Neuron (in vitro differentiated cells): ENCODE measurements at regions not wholly inside any gene's neighbourhood (a gene's known extent, or its start where the extent isn't known, plus 50 kb on each side); places are given as distances from the start of the nearest gene placed in this dataset.

Source experiments
- H2AFZ ChIP-seq: one replicate; pipeline ENCODE4 v1.6.1; 2013; ENCODE audit warnings: low read depth, mild to moderate bottlenecking, inconsistent platforms, low read length, moderate library complexity
- H3K27me3 ChIP-seq: one replicate; pipeline ENCODE4 v1.6.1; 2013; ENCODE audit warnings: low read length; ENCODE audit not compliant: insufficient read depth
- H3K36me3 ChIP-seq: one replicate; pipeline ENCODE4 v1.6.1; 2013; ENCODE audit warnings: low read length; ENCODE audit not compliant: insufficient read depth
- H3K4me1 ChIP-seq: one replicate; pipeline ENCODE4 v1.6.1; 2013; ENCODE audit warnings: low read length; ENCODE audit not compliant: insufficient read depth
- H3K4me3 ChIP-seq: 2 replicates; pipeline ENCODE4 v1.5.1; 2013; ENCODE audit warnings: mild to moderate bottlenecking, low read length, moderate library complexity
- H3K9me3 ChIP-seq: one replicate; pipeline ENCODE4 v1.6.1; 2013; ENCODE audit warnings: low read length

GRCh38 chr2:22301228-22301627, 1083.8 kb upstream of the KLHL29 start:
- Histone ChIP-seq H3K4me1 (no peaks in the 10 kb centered on the region), H3K27me3 (no peaks in the 10 kb centered on the region), H3K36me3 (no peaks in the 10 kb centered on the region), H2AFZ (no peak overlapping the region), H3K9me3 (no peaks in the 10 kb centered on the region), H3K4me3 (no peak overlapping the region)

GRCh38 chr2:22326250-22326649, 1058.7 kb upstream of the KLHL29 start:
- Histone ChIP-seq H2AFZ (no peak overlapping the region), H3K36me3 (no peaks in the 10 kb centered on the region)

GRCh38 chr2:22329211-22330154, 1055.5 kb upstream of the KLHL29 start:
- Histone ChIP-seq H3K4me1 (no peaks in the 10 kb centered on the region), H3K4me3 (no peak overlapping the region), H3K36me3 (no peaks in the 10 kb centered on the region), H3K9me3 (no peaks in the 10 kb centered on the region), H2AFZ (no peak overlapping the region), H3K27me3 (no peaks in the 10 kb centered on the region)

More at GRCh38 chr2:22326250-22326649, 1058.7 kb upstream of the KLHL29 start:
- Histone ChIP-seq H3K4me3 (no peak overlapping the region), H3K9me3 (no peaks in the 10 kb centered on the region), H3K4me1 (no peaks in the 10 kb centered on the region), H3K27me3 (no peaks in the 10 kb centered on the region)

DNA sequence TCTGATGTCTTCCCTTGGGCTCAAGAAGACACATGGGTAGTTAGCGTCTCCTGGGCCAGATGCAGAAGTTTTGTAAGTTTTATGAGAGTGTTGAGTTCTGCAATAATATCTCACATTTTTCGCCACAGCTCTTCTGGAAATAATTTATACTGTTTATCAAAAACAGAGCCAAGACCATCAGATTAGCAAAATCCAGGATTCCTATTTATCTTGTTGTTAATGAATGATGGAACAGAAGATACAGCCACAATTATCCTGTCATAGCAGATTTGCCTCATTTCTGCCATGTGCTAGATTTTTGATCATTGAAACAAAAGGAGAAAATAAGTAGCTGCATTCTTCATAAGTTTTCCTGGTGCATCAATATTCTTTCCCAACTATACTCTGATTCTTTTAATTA, 1048.6 kb upstream of the KLHL29 start:
- Histone ChIP-seq H2AFZ (no peak overlapping the region), H3K4me1 (peaks cover 3% of the 10 kb centered on the region), H3K27me3 (no peaks in the 10 kb centered on the region), H3K4me3 (no peak overlapping the region), H3K9me3 (no peaks in the 10 kb centered on the region), H3K36me3 (no peaks in the 10 kb centered on the region)

DNA sequence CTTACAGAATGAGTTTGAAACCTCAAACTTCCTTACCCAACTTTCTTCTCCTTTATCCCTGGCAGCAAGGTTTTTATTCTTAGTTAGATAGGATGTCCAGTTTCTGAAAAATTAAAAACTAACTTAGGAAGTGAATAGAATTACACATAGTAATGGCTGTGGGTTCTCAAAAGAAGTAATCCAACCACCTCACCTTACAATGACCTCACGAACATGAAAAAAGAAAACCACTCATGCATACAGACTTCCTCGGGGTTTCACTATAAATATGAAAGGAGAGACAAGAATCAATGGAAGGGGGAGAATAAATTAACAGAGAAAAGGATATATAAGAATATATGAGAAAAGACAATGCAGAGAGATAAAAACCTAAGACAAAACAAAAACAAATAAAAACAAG, 1044.3 kb upstream of the KLHL29 start:
- no peaks in the 10 kb centered on the region for H3K27me3 ChIP-seq
- H3K4me3 ChIP-seq = no peak overlapping the region
- no peaks in the 10 kb centered on the region for H3K9me3 ChIP-seq
- no peaks in the 10 kb centered on the region for H3K36me3 ChIP-seq
- H3K4me1 ChIP-seq = peaks cover 3% of the 10 kb centered on the region
- H2AFZ ChIP-seq = no peak overlapping the region

DNA sequence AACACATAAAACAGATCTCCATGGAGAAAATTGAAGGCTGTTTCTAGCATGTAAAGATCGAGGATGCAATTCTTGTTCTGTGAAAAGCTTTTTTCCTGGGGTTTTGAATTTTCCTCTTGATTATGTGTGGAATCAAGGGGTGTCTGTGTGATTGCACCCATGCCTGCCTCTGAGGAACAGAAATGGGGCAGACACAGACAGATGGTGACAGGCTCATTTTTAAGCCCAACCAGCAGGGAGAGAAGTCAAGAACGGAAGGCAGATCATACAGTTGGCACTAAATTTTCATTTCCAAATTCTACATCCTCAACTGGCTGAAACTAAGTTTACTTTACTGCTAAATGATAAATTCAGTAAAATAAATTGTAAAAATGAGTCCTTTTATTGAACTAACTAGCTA, 1037.7 kb upstream of the KLHL29 start:
- Histone ChIP-seq H3K36me3 (no peaks in the 10 kb centered on the region), H2AFZ (no peak overlapping the region), H3K4me1 (no peaks in the 10 kb centered on the region), H3K27me3 (no peaks in the 10 kb centered on the region), H3K4me3 (no peak overlapping the region), H3K9me3 (no peaks in the 10 kb centered on the region)

DNA sequence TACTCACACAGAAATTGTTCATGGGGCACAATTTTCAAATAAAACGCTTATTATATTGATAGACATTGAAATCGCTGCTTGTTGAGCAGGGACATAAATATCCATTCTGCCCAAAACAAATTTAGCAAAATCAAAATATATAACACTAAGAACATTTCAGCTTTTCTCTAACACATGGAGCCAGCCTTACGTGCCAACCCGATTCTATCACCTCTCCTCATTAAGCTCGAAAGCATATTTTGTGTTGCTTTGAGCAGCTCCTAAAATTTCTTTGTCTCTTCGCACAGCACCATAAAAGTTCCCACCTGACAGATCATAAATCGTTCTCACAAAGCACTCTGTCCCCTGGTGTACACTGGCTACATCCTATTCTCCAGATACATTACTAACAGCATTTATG, 1034.4 kb upstream of the KLHL29 start:
- H3K4me1 ChIP-seq = no peaks in the 10 kb centered on the region
- no peak overlapping the region for H2AFZ ChIP-seq
- H3K27me3 ChIP-seq = no peaks in the 10 kb centered on the region
- no peaks in the 10 kb centered on the region for H3K36me3 ChIP-seq
- H3K9me3 ChIP-seq = no peaks in the 10 kb centered on the region
- H3K4me3 ChIP-seq = no peak overlapping the region

GRCh38 chr2:22355816-22356433, 1029.1 kb upstream of the KLHL29 start:
- no peaks in the 10 kb centered on the region for H3K4me1 ChIP-seq
- no peak overlapping the region for H3K4me3 ChIP-seq
- no peaks in the 10 kb centered on the region for H3K36me3 ChIP-seq
- no peak overlapping the region for H2AFZ ChIP-seq
- no peaks in the 10 kb centered on the region for H3K27me3 ChIP-seq
- no peaks in the 10 kb centered on the region for H3K9me3 ChIP-seq

DNA sequence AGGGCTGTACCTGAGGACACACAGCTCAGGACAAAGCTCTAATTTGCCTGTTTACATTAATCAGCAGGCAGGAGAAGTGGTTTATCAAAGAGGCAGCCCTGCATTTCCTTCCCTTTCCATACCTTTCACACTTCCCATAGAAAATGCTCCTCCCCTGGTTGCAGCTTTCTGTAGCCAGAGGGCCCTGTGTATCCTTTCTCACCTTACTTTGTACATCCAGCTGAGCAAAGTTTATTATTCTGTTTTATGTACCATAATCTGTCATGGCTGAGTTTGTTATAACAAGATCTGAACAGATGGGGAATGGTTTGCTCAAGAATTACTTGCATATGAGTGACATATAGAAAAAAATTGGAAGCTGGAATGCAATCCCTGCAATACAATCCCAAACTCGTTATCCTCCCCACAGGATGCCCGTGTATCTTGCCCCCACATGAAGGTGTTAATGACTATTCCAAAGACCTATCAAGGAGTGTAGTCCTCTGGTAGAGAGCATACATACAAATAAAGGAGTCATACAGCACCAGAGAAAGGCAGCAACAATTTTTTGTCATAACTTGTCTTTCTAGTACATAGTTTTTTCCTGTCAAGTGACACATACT, 1025.8 kb upstream of the KLHL29 start:
- Histone ChIP-seq H3K4me1 (no peaks in the 10 kb centered on the region), H3K36me3 (no peaks in the 10 kb centered on the region), H3K4me3 (no peak overlapping the region), H3K27me3 (no peaks in the 10 kb centered on the region), H3K9me3 (no peaks in the 10 kb centered on the region), H2AFZ (no peak overlapping the region)

- Histone ChIP-seq H3K4me1 (no peaks in the 10 kb centered on the region), H3K36me3 (no peaks in the 10 kb centered on the region), H3K9me3 (no peaks in the 10 kb centered on the region), H3K4me3 (no peak overlapping the region), H3K27me3 (no peaks in the 10 kb centered on the region), H2AFZ (no peak overlapping the region)
Observed at GRCh38 chr2:22360735-22361374, 1024.1 kb upstream of the KLHL29 start.

DNA sequence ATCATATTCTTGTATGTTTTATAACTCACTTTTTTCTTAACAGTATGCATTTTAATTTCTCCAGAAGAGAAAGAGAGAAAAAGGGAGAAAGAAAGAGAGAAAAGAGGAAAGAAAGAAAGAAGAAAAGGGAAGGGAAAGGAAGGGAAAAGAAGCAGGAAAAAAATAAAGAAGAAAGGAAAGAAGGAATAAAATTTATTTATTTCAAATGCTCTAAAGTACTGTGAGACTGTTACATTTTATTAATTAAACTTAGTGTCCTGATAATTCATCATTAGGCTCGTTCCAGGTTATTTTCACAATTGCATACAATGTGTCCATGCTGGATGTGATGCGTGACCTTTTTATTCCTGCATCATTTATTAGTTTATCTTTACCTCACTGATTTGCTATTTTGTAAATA, 1023.4 kb upstream of the KLHL29 start:
- H3K36me3 ChIP-seq = no peaks in the 10 kb centered on the region
- H2AFZ ChIP-seq = no peak overlapping the region
- no peaks in the 10 kb centered on the region for H3K9me3 ChIP-seq
- no peaks in the 10 kb centered on the region for H3K27me3 ChIP-seq
- H3K4me1 ChIP-seq = no peaks in the 10 kb centered on the region
- H3K4me3 ChIP-seq = no peak overlapping the region

DNA sequence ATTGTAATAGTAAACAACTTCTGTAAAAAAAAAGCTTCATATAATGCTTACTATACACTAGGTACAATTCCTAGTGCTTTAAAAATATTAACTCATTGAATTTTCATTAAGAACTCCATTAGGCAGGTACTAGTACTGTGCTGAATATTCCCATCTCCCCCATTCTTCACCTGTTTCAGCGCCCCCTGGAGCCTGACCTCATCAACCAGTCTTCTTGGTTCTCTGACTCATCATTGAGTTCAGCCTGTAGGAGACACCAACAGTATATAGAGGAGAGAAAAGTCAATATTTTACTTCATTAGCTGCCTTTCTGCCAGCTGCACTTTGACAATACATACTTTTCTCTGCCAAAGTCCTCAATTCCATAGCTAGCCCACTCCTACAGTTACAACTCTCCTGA, 1009.9 kb upstream of the KLHL29 start:
- Histone ChIP-seq H3K9me3 (no peaks in the 10 kb centered on the region), H3K27me3 (no peaks in the 10 kb centered on the region), H2AFZ (no peak overlapping the region), H3K4me1 (no peaks in the 10 kb centered on the region), H3K36me3 (no peaks in the 10 kb centered on the region), H3K4me3 (no peak overlapping the region)

DNA sequence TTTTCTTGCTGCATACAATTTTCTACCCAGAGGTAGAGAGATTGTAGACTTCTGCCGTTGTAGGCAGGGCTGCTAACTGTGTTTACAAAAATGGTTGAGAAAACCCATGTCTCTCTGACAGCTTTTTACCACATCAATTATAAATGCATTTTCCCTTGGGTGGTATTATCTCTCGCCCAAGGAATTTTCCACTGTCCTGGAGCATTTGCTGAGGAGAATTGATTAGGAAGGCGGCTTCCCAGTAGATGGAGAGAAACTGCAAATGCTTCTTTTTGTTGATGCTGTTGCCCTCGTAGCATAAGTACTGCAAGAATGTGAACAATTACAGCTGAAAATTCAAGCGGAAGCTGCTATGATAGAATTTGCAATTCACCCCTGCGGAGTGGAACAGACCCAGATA, 1007.7 kb upstream of the KLHL29 start:
- H3K36me3 ChIP-seq = no peaks in the 10 kb centered on the region
- no peaks in the 10 kb centered on the region for H3K9me3 ChIP-seq
- no peak overlapping the region for H2AFZ ChIP-seq
- no peaks in the 10 kb centered on the region for H3K4me1 ChIP-seq
- no peaks in the 10 kb centered on the region for H3K27me3 ChIP-seq
- no peak overlapping the region for H3K4me3 ChIP-seq
